Sigmoid colon (tissue), 6 donors: ENCODE measurements at regions not wholly inside any gene's neighbourhood (a gene's known extent, or its start where the extent isn't known, plus 50 kb on each side); places are given as distances from the start of the nearest gene placed in this dataset.

Experiments used
- DNase-seq: peaks from one replicate; pipeline ENCODE4 v3.0.0-alpha.2; 2019
- H3K27ac ChIP-seq, 4 donors: fragments of 200-600 bp; sonication (generic); one replicate each; pipeline ENCODE4 v1.5.1; 2016 to 2019; ENCODE audit warnings: mild to moderate bottlenecking in 1 of 4
- H3K27me3 ChIP-seq, 3 donors: fragments of 200-600 bp; sonication (generic); one replicate each; pipeline ENCODE4 v1.5.1; 2019; ENCODE audit warnings: mild to moderate bottlenecking in 1 of 3
- H3K36me3 ChIP-seq, 4 donors: fragments of 200-600 bp; sonication (generic); one replicate each; pipeline ENCODE4 v1.5.1; 2016 to 2019
- H3K4me1 ChIP-seq, 4 donors: fragments of 200-600 bp; sonication (generic); one replicate each; pipeline ENCODE4 v1.5.1; 2017 to 2019
- H3K4me3 ChIP-seq, 4 donors: fragments of 200-600 bp; sonication (generic); one replicate each; pipeline ENCODE4 v1.5.1; 2017 to 2019; ENCODE audit warnings: mild to moderate bottlenecking in 2 of 4, moderate library complexity in 1 of 4
- H3K9me3 ChIP-seq, 4 donors: fragments of 200-600 bp in 3 of 4; sonication (generic) in 3 of 4; one replicate each; pipeline versions ENCODE4 v1.5.1 to v1.6.1; 2013 to 2019
- EP300 ChIP-seq, 4 donors: sonication (generic); formaldehyde crosslinking; IDR thresholded peaks; one replicate each; pipeline ENCODE4 v1.6.1; 2017; ENCODE audit warnings: antibody characterized with exemption in 4 of 4
- POLR2A ChIP-seq, 2 donors: fragments of 450-650 bp; IDR thresholded peaks; one replicate each; pipeline ENCODE4 v1.6.1; 2016; ENCODE audit warnings: antibody characterized with exemption in 2 of 2, mild to moderate bottlenecking in 2 of 2, moderate library complexity in 2 of 2
- POLR2AphosphoS5 ChIP-seq, 4 donors: sonication (generic); formaldehyde crosslinking; IDR thresholded peaks; one replicate each; pipeline ENCODE4 v1.6.1; 2017; ENCODE audit warnings: antibody characterized with exemption in 4 of 4
- WGBS, 2 donors: extraction: QIAGEN DNeasy Blood & Tissue Kit; methylation state at CpG; one replicate each; pipeline ENCODE4 v1.1.7; 2013; 5-methylcytosine and 5-hydroxymethylcytosine counted together
- intact Hi-C: fragments of 100-400 bp; cut with DNase I; formaldehyde crosslinking; loops from one replicate; pipeline ENCODE4 v1.15.1; 2023
- TF ChIP-seq, protein P1 (sequence below), 4 experiments: fragments of 450-650 bp in 3 of 4; fragments of 200-600 bp in 1 of 4; IDR thresholded peaks; one replicate each; pipeline ENCODE4 v1.5.1; 2016 to 2019; ENCODE audit warnings: antibody characterized with exemption in 4 of 4, mild to moderate bottlenecking in 3 of 4, moderate library complexity in 2 of 4
- donor health status: healthy with polysubstance abuse.
- donor health status: healthy.

DNA sequence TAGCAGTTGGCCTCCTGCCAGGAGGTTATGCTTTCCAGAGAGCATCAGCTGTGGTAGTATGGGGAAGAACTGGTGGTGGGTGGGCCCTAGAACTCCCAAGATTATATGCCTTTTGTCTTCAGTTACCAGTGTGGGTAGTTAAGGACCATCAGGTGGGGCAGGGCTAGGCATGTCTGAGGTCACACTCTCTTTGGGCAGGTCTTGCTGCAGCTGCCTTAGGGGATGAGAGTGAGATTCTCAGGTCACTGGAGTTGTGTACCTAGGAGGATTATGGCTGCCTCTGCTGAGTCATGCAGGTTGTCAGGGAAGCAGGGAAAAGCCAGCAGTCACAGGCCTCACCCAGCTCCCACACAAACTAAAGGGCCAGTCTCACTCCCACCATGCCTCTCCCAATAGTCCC is 172.9 kb upstream of the GYPA start:
- no peak for TF ChIP-seq POLR2AphosphoS5 (IDR thresholded peaks at IDR 0.05)
- no peak for TF ChIP-seq POLR2A (IDR thresholded peaks at IDR 0.05)
- TF ChIP-seq, protein P1, sequence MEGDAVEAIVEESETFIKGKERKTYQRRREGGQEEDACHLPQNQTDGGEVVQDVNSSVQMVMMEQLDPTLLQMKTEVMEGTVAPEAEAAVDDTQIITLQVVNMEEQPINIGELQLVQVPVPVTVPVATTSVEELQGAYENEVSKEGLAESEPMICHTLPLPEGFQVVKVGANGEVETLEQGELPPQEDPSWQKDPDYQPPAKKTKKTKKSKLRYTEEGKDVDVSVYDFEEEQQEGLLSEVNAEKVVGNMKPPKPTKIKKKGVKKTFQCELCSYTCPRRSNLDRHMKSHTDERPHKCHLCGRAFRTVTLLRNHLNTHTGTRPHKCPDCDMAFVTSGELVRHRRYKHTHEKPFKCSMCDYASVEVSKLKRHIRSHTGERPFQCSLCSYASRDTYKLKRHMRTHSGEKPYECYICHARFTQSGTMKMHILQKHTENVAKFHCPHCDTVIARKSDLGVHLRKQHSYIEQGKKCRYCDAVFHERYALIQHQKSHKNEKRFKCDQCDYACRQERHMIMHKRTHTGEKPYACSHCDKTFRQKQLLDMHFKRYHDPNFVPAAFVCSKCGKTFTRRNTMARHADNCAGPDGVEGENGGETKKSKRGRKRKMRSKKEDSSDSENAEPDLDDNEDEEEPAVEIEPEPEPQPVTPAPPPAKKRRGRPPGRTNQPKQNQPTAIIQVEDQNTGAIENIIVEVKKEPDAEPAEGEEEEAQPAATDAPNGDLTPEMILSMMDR (IDR thresholded peaks at IDR 0.05), result no peak
- no peak for TF ChIP-seq EP300 (IDR thresholded peaks at IDR 0.05)
- Histone ChIP-seq H3K9me3 (peaks cover 0 to 11% (median 5%) of the 10 kb centered on the region in 4 donors), H3K27ac (no peak overlapping the region), H3K36me3 (no peaks in the 10 kb centered on the region), H3K4me1 (no peaks in the 10 kb centered on the region), H3K4me3 (no peak overlapping the region), H3K27me3 (no peaks in the 10 kb centered on the region)
- no peak for DNase-seq
- intact Hi-C loops, result no loop called here

DNA sequence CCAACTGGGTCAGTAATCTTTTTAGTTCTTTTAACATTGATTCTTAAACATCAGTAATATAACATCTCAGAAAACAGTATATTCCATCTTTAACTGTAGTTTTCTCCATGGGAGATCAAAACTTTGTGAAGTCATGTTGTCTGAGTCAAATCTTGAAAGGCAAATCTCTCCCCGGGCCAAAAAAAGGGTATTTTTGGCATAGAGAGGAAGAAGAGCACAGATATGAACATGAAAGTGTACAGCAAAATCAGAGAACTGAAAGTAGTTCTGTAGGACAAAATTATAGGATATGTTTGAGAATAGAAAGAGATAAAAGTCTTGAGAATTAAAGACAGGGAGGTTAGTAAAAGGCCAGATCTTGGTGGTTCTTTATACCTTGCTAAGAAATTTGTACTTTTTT is 176.4 kb upstream of the GYPA start:
- Histone ChIP-seq H3K27ac (no peak overlapping the region), H3K9me3 (peaks cover 0 to 11% (median 5%) of the 10 kb centered on the region in 4 donors), H3K36me3 (no peaks in the 10 kb centered on the region), H3K27me3 (no peaks in the 10 kb centered on the region), H3K4me1 (no peaks in the 10 kb centered on the region), H3K4me3 (no peak overlapping the region)
- TF ChIP-seq EP300 (IDR thresholded peaks at IDR 0.05), result no peak
- no peak for TF ChIP-seq POLR2A (IDR thresholded peaks at IDR 0.05)
- TF ChIP-seq, protein P1 (IDR thresholded peaks at IDR 0.05), result no peak
- TF ChIP-seq POLR2AphosphoS5 (IDR thresholded peaks at IDR 0.05), result no peak
- DNase-seq, result no peak
- intact Hi-C loops, result no loop called here
- WGBS, 2 donors, result 62 to 76% methylated on average over 1 of the region's 1 CpG

DNA sequence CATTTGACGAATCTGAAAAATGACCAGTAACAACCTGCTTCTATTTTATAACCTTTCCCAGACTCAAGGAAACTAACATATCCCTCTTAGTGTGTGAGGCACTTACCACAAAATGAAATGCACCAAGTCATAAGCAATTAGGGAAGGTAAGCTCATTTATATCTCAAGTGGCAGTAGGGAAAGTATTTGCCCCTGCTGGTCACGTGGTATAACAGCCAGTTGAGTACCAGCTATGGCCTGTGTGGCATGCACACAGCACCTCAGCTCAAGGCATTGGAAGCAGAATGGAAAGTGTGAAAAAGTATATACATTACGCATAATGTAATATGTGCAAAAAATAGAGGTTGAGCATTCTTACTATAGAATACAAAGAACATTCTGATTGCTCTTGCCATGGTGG is 178.3 kb upstream of the GYPA start:
- H3K4me3 ChIP-seq, result no peak overlapping the region
- intact Hi-C loops, result no loop called here
- DNase-seq, result no peak
- peaks cover 0 to 11% (median 4%) of the 10 kb centered on the region in 4 donors for H3K9me3 ChIP-seq
- H3K27me3 ChIP-seq, result no peaks in the 10 kb centered on the region
- TF ChIP-seq, protein P1 (IDR thresholded peaks at IDR 0.05), result no peak
- TF ChIP-seq POLR2A (IDR thresholded peaks at IDR 0.05) (no peak), EP300 (IDR thresholded peaks at IDR 0.05) (no peak), POLR2AphosphoS5 (IDR thresholded peaks at IDR 0.05) (no peak)
- 61 to 66% methylated on average over 3 of the region's 3 CpGs for WGBS, 2 donors
- H3K36me3 ChIP-seq, result no peaks in the 10 kb centered on the region
- H3K4me1 ChIP-seq, result no peaks in the 10 kb centered on the region
- no peak overlapping the region for H3K27ac ChIP-seq

DNA sequence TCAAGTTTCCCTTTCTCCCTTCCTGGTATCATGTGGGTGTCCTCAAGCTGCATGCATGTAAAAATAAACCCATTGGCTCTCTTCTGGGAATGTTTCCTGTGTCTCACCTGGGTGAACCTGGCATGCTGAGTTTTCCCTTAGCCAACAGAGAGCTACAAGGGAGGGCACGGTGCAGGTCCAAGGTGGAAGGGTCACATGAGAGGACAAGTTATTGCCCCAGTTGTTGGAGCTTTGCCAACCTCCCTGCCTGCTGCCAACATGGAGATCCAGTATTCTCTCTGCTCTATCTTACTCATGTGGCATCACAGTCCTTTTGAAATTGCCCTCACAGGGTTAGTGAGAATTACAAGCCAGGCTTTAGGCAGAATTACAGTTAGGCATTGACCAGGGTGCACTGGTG is 196.1 kb upstream of the GYPA start:
- no peaks in the 10 kb centered on the region for H3K4me1 ChIP-seq
- intact Hi-C loops, result loop anchor here (5.0 kb wide), 1 partner anchor 1846 kb away; no protein-coding TSS in a partner anchor
- TF ChIP-seq EP300 (IDR thresholded peaks at IDR 0.05), result no peak
- TF ChIP-seq POLR2AphosphoS5 (IDR thresholded peaks at IDR 0.05), result no peak
- no peak for TF ChIP-seq POLR2A (IDR thresholded peaks at IDR 0.05)
- TF ChIP-seq, protein P1 (IDR thresholded peaks at IDR 0.05), result no peak
- no peak overlapping the region for H3K27ac ChIP-seq
- no peak for DNase-seq
- H3K27me3 ChIP-seq, result no peaks in the 10 kb centered on the region
- H3K4me3 ChIP-seq, result no peak overlapping the region
- H3K9me3 ChIP-seq, result no peaks in the 10 kb centered on the region
- 28 to 70% methylated on average over 1 of the region's 1 CpG for WGBS, 2 donors
- no peaks in the 10 kb centered on the region for H3K36me3 ChIP-seq

DNA sequence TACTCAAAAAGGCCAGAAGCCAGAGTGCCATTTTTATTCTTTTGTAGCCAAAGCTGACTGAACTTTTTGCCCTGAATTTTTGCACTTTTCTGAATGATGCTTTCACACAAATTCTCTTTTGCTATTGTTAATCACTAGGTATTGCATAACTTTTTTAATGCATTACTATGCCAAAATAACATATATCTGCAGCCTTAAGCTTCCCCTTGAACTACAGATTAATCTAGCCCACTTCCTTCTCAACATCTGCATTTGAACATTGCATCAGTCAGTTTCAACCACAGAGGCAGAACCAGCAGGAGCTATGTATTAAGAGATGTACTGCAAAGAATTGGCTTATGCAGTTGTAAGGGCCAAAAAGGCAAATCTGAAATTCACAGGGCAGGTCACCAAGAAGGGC is 197.6 kb upstream of the GYPA start:
- Histone ChIP-seq H3K4me3 (no peak overlapping the region), H3K27ac (no peak overlapping the region), H3K4me1 (no peaks in the 10 kb centered on the region), H3K36me3 (no peaks in the 10 kb centered on the region), H3K9me3 (no peaks in the 10 kb centered on the region), H3K27me3 (no peaks in the 10 kb centered on the region)
- intact Hi-C loops, result loop anchor here (5.0 kb wide), 1 partner anchor 1844 kb away; no protein-coding TSS in a partner anchor
- DNase-seq, result no peak
- TF ChIP-seq POLR2AphosphoS5 (IDR thresholded peaks at IDR 0.05), result no peak
- TF ChIP-seq POLR2A (IDR thresholded peaks at IDR 0.05), result no peak
- TF ChIP-seq EP300 (IDR thresholded peaks at IDR 0.05), result no peak
- TF ChIP-seq, protein P1 (IDR thresholded peaks at IDR 0.05), result no peak
